ENCODE measurements at regions not wholly inside any gene's neighbourhood (a gene's known extent, or its start where the extent isn't known, plus 50 kb on each side); places are given as distances from the start of the nearest gene placed in this dataset.
"Not testable (repeated sequence)": the region's sequence is repeated elsewhere in the genome, so short reads cannot be mapped to it uniquely, and the experiment has no call there.

- no peak for DNase-seq
These were observed 170.4 kb downstream of the PTPRC start for GRCh38 chr1:198809247-198809646.

GRCh38 chr1:198811449-198811848, 172.6 kb downstream of the PTPRC start:
- DNase-seq: no peak

GRCh38 chr1:198823626-198824025, 184.8 kb downstream of the PTPRC start:
- no peak for DNase-seq

GRCh38 chr1:198825254-198825653, 186.4 kb downstream of the PTPRC start:
- DNase-seq: no peak

GRCh38 chr1:198829356-198829755, 190.5 kb downstream of the PTPRC start:
- no peak for DNase-seq

- DNase-seq: no peak
These were observed 191.1 kb downstream of the PTPRC start for GRCh38 chr1:198829944-198830343.

- DNase-seq: no peak
These were observed 191.6 kb downstream of the PTPRC start for GRCh38 chr1:198830412-198830811.

GRCh38 chr1:198833706-198834503, 195.1 kb downstream of the PTPRC start:
- no peak for DNase-seq

GRCh38 chr1:198837278-198838021, 198.6 kb downstream of the PTPRC start:
- DNase-seq: no peak

- no peak for DNase-seq
These were observed 199.1 kb downstream of the PTPRC start for GRCh38 chr1:198838022-198838342.

GRCh38 chr1:198841477-198841876, 202.6 kb downstream of the PTPRC start:
- DNase-seq: no peak

- DNase-seq: no peak
These were observed 203.8 kb downstream of the PTPRC start for GRCh38 chr1:198842686-198843085.

GRCh38 chr1:198845271-198845670, 206.4 kb downstream of the PTPRC start:
- DNase-seq: no peak

GRCh38 chr1:198845851-198846250, 207.0 kb downstream of the PTPRC start:
- DNase-seq: no peak

GRCh38 chr1:198846556-198846955, 207.7 kb downstream of the PTPRC start:
- no peak for DNase-seq

GRCh38 chr1:198848206-198848605, 209.4 kb downstream of the PTPRC start:
- DNase-seq: no peak

GRCh38 chr1:198848649-198849048, 209.8 kb downstream of the PTPRC start:
- DNase-seq: no peak

GRCh38 chr1:198849093-198849492, 210.3 kb downstream of the PTPRC start:
- DNase-seq: peak; percentile 29

GRCh38 chr1:198850196-198850595, 211.4 kb downstream of the PTPRC start:
- no peak for DNase-seq

- not testable (repeated sequence) for DNase-seq
These were observed 212.1 kb downstream of the PTPRC start for GRCh38 chr1:198850966-198851365.

GRCh38 chr1:198856601-198857000, 217.8 kb downstream of the PTPRC start:
- no peak for DNase-seq

GRCh38 chr1:198858033-198858432, 219.2 kb downstream of the PTPRC start:
- no peak for DNase-seq

GRCh38 chr1:198860371-198860770, 221.5 kb downstream of the PTPRC start:
- no peak for DNase-seq

- no peak for DNase-seq
These were observed 222.8 kb downstream of the PTPRC start for GRCh38 chr1:198861636-198862035.

GRCh38 chr1:198864695-198865094, 225.9 kb downstream of the PTPRC start:
- no peak for DNase-seq
